Kidney epithelial cell (primary cell): ENCODE measurements at regions not wholly inside any gene's neighbourhood (a gene's known extent, or its start where the extent isn't known, plus 50 kb on each side); places are given as distances from the start of the nearest gene placed in this dataset.

Source experiments
- DNase-seq: peaks from one replicate; pipeline ENCODE4 v3.0.0-alpha.2; 2010; ENCODE audit warnings: low read depth
- H3K27me3 ChIP-seq: 2 replicates; pipeline ENCODE4 v1.6.0; 2011; ENCODE audit warnings: low read length; ENCODE audit not compliant: control insufficient read depth, insufficient read depth
- H3K36me3 ChIP-seq: 2 replicates; pipeline ENCODE4 v1.5.1; 2011; ENCODE audit warnings: low read length; ENCODE audit not compliant: control insufficient read depth, insufficient read depth
- H3K4me3 ChIP-seq: 2 replicates; pipeline ENCODE4 v1.5.1; 2011; ENCODE audit warnings: low read depth, mild to moderate bottlenecking, control low read depth, low read length
- TF ChIP-seq, protein P1 (sequence below): IDR thresholded peaks from 2 replicates; pipeline ENCODE4 v1.5.1; 2011; ENCODE audit warnings: mild to moderate bottlenecking, moderate library complexity, low read length, control low read depth, inconsistent platforms; ENCODE audit not compliant: insufficient read depth, poor library complexity, severe bottlenecking

DNA sequence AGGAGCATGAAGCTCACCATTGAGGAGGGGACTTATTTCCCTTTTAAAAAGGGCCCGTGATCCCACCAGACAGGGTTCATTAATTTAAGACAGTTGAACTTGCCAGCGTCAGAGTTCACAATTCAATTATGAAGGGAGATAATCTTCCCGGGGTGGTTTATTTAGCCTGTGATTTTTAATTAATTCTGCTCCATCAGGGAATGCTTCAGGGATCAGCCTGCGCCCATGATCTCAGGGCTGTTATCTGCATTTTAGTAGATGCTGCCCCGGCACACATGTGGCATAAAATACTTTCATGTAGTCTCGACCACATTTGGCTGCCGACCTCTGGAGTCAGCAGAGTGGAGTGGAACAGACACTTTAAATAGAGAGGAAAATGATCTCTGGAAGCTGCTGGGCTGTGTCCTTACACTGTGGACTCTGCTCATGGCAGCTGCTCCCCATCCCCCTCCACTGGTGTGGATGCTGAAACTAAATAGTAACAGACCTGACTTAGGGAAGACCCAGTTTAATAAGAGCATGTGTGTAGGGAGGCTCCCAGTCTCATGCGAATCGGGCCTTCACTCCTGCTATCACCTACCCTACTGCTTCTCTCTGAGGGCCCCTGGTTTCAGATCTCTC is 256.9 kb downstream of the TEX29 start:
- TF ChIP-seq, protein P1, sequence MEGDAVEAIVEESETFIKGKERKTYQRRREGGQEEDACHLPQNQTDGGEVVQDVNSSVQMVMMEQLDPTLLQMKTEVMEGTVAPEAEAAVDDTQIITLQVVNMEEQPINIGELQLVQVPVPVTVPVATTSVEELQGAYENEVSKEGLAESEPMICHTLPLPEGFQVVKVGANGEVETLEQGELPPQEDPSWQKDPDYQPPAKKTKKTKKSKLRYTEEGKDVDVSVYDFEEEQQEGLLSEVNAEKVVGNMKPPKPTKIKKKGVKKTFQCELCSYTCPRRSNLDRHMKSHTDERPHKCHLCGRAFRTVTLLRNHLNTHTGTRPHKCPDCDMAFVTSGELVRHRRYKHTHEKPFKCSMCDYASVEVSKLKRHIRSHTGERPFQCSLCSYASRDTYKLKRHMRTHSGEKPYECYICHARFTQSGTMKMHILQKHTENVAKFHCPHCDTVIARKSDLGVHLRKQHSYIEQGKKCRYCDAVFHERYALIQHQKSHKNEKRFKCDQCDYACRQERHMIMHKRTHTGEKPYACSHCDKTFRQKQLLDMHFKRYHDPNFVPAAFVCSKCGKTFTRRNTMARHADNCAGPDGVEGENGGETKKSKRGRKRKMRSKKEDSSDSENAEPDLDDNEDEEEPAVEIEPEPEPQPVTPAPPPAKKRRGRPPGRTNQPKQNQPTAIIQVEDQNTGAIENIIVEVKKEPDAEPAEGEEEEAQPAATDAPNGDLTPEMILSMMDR, result no peak
- H3K4me3 ChIP-seq, result no peak overlapping the region
- no peaks in the 10 kb centered on the region for H3K36me3 ChIP-seq
- no peak for DNase-seq
- no peaks in the 10 kb centered on the region for H3K27me3 ChIP-seq

DNA sequence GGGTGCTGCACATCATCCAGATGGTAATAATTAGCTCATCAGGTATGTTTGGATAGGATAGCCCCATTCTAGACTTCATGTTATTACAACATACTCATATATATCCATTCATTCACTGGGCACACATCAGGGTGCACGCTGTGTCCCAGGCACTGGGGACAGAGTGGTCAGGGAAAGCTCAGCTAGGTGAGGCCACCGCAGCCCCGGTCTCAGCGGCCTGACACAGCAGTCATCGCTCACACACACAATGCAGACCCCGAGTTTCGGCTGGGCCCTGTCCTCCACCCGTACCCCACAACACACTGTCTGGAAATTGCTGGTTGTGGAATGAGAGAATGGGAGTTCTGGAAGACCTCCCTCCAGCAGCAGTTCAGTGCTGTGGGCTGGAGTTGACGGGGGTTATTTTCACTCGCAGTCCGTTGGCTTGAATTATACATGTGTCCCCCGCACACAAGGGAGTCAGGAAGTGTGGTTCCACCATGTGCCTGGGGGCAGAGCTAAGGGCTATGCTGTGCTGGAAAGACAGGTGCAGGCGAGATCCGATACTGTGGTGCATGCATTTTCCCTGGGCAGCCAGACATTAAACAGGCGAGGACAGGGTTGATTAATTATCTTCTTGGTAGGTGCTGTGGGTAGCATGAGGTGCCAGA is 257.6 kb downstream of the TEX29 start:
- no peaks in the 10 kb centered on the region for H3K27me3 ChIP-seq
- TF ChIP-seq, protein P1, result no peak
- DNase-seq, result no peak
- H3K4me3 ChIP-seq, result no peak overlapping the region
- no peaks in the 10 kb centered on the region for H3K36me3 ChIP-seq

DNA sequence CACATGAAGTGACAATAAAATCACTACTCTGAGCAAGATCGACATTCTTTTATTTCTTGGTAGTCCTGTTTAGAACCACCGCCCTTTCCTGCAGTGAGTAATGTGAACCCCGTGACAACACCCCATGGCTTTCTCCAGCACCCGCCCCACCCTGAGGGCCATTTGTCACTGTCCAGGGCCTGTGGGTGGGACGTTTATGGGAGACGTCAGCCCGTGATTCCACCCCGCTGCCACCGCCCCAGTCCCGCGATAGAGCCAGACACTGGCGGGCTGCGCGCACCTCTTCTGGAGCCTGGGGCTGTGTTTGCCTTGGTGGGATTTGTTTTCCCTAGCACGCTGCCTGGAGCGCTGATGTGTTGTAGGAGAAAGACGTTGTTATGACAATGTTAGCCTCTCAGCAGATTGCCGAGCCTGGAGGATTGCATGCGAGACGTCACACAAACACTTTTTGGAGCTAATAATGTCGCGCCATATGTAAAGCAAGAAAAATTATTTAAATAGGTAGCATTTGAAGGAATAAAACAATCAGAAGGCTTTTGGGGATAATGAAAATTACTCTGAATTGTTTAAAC is 263.7 kb downstream of the TEX29 start:
- no peak overlapping the region for H3K4me3 ChIP-seq
- H3K36me3 ChIP-seq, result no peaks in the 10 kb centered on the region
- TF ChIP-seq, protein P1, result no peak
- no peaks in the 10 kb centered on the region for H3K27me3 ChIP-seq
- no peak for DNase-seq

DNA sequence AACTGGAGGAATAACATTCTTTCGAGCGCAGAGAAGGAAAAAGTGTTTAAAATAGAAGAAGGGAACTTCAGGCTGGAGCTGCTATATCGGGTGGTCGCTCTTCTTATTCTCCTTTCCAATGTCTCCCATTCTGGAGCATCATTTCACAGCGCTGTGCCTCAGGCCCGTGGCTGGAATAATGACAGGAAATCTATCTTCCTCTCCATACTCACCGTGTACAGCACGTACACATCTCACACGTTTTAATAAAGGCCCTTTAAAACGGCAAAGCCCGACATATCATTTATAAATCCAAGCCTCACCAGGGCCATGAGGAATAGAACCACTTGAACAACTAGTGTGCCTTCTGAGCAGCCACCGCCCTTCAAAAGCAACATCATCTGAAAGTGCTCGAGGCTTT is 264.4 kb downstream of the TEX29 start:
- Histone ChIP-seq H3K36me3 (no peaks in the 10 kb centered on the region), H3K27me3 (no peaks in the 10 kb centered on the region), H3K4me3 (no peak overlapping the region)
- TF ChIP-seq, protein P1, result no peak
- no peak for DNase-seq

DNA sequence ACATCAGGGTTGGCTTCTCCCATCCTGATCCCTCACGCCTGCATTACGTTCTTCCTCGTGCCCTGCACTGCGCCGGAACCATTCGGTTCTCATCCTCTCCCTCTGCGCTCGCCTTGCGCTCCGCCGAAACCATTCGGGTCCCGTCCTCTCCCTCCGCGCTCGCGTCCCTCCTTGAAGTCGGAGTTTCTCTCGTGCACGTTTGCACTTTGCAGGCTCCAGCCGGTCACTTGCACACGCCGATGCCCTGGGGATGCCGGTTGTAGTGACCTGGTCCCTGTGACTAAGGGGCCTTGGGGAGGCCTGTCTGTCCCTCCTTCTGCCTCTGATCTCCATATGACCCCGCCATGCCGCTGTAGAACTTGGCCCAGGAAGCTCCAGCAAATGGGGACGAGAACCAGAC is 265.8 kb downstream of the TEX29 start:
- DNase-seq, result no peak
- Histone ChIP-seq H3K27me3 (no peaks in the 10 kb centered on the region), H3K4me3 (no peak overlapping the region), H3K36me3 (no peaks in the 10 kb centered on the region)
- TF ChIP-seq, protein P1, result no peak
